Right atrium auricular region (tissue), 2 donors: ENCODE measurements at regions not wholly inside any gene's neighbourhood (a gene's known extent, or its start where the extent isn't known, plus 50 kb on each side); places are given as distances from the start of the nearest gene placed in this dataset.

Experiments used
- DNase-seq: peaks from one replicate; pipeline ENCODE4 v3.0.0-alpha.2; 2019; ENCODE audit warnings: low spot score
- H3K27ac ChIP-seq, 2 donors: fragments of 200-600 bp; sonication (generic); 1 replicate in 1 of 2; 2 replicates in 1 of 2; pipeline ENCODE4 v1.5.1; 2016 to 2019
- H3K27me3 ChIP-seq, 2 donors: fragments of 200-600 bp; sonication (generic); one replicate each; pipeline versions ENCODE4 v1.5.1 to v1.6.0; 2017 to 2019
- H3K36me3 ChIP-seq: fragments of 200-600 bp; sonication (generic); one replicate; pipeline ENCODE4 v1.5.1; 2016
- H3K4me1 ChIP-seq, 2 donors: fragments of 200-600 bp; sonication (generic); one replicate each; pipeline versions ENCODE4 v1.5.1 to v1.6.0; 2017 to 2019
- H3K4me3 ChIP-seq, 2 donors: fragments of 200-600 bp; sonication (generic); 1 replicate in 1 of 2; 2 replicates in 1 of 2; pipeline ENCODE4 v1.5.1; 2017 to 2019; ENCODE audit warnings: mild to moderate bottlenecking in 1 of 2, moderate library complexity in 1 of 2
- H3K9me3 ChIP-seq, 2 donors: fragments of 200-600 bp; sonication (generic); one replicate each; pipeline ENCODE4 v1.5.1; 2019
- TF ChIP-seq, protein P1 (sequence below), 2 donors: fragments of 200-600 bp; sonication (generic); IDR thresholded peaks; one replicate each; pipeline ENCODE4 v1.5.1; 2019; ENCODE audit warnings: antibody characterized with exemption in 2 of 2

DNA sequence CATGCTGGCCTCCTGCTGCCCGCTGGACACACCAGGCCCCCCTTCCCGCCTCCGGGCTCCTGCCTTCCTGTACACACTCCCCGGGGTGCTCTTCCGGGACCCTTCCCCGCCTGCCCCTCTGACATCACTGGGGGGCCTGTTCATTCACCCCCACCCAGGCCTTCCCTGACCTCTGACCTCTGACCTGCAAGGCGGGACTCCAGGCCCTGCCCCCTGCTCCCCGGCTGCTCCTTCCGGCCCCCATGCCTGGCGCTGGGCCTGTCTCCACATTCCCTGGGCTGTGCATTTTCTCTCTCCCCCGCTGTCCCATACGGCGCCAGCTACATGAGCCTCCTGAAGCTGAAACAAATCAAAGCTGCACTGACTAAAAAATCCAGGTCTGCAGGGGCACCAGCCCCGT lies 71.6 kb upstream of the GATA5 start:
- peak overlapping the region in 1 of 2 donors; percentile 6 for H3K27ac ChIP-seq
- H3K4me1 ChIP-seq: peaks cover 0 to 36% of the 10 kb centered on the region in 2 donors

DNA sequence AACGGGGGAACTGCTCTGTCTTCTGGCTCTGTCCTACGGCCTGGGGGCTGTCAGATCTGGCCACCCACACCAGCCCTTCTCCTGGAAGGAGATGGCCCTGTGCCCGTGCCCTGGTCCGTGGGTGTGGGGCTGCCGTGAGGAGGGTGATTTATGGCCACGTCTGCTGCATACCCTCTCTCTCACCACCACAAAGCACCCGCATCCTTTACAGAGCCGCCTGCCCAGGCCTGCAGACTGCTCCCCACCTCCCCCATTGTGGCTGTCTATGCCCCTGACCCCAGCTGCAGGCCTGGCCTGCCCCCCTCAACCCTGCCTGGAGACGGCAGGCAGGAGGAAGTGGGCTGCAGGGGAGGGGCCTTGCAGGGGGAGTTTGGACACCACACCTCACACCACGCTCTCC lies 72.7 kb upstream of the GATA5 start:
- peaks cover 26% of the 10 kb centered on the region for H3K36me3 ChIP-seq
- H3K9me3 ChIP-seq: no peaks in the 10 kb centered on the region
- no peak overlapping the region for H3K4me3 ChIP-seq
- peaks cover 0 to 36% of the 10 kb centered on the region in 2 donors for H3K4me1 ChIP-seq
- DNase-seq: no peak
- TF ChIP-seq, protein P1, sequence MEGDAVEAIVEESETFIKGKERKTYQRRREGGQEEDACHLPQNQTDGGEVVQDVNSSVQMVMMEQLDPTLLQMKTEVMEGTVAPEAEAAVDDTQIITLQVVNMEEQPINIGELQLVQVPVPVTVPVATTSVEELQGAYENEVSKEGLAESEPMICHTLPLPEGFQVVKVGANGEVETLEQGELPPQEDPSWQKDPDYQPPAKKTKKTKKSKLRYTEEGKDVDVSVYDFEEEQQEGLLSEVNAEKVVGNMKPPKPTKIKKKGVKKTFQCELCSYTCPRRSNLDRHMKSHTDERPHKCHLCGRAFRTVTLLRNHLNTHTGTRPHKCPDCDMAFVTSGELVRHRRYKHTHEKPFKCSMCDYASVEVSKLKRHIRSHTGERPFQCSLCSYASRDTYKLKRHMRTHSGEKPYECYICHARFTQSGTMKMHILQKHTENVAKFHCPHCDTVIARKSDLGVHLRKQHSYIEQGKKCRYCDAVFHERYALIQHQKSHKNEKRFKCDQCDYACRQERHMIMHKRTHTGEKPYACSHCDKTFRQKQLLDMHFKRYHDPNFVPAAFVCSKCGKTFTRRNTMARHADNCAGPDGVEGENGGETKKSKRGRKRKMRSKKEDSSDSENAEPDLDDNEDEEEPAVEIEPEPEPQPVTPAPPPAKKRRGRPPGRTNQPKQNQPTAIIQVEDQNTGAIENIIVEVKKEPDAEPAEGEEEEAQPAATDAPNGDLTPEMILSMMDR (IDR thresholded peaks at IDR 0.05): no peak
- no peaks in the 10 kb centered on the region for H3K27me3 ChIP-seq
- H3K27ac ChIP-seq: peak overlapping the region; percentile 91 to 92

More for the DNA sequence above, 71.6 kb upstream of the GATA5 start:
- no peaks in the 10 kb centered on the region for H3K27me3 ChIP-seq
- no peak for DNase-seq
- H3K4me3 ChIP-seq: no peak overlapping the region
- H3K9me3 ChIP-seq: no peaks in the 10 kb centered on the region
- peaks cover 15% of the 10 kb centered on the region for H3K36me3 ChIP-seq
- TF ChIP-seq, protein P1 (IDR thresholded peaks at IDR 0.05): no peak

DNA sequence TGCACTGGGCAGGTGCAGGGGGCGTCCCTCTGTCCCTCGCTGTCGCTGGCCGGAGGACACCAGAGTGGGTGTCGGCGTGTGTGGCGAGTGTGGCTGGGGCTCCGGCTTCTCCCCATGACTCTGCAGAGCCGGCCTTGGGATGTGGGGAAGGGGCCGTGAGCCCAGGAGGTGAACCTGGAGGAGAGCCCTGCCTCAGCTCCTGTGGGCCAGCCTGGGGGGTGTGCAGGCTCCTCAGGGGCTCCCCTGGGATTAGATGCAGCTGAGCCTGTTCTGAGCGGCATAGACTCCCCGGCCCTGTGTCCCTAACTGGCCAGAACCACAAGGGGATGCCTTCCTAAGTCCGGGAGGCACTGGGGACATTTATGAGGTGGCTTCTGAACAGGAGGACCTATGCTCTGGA lies 73.2 kb upstream of the GATA5 start:
- no peaks in the 10 kb centered on the region for H3K27me3 ChIP-seq
- TF ChIP-seq, protein P1 (IDR thresholded peaks at IDR 0.05): no peak
- H3K4me1 ChIP-seq: peaks cover 0 to 36% of the 10 kb centered on the region in 2 donors
- DNase-seq: no peak
- H3K9me3 ChIP-seq: no peaks in the 10 kb centered on the region
- H3K4me3 ChIP-seq: peak overlapping the region in 1 of 2 donors; percentile 72
- H3K36me3 ChIP-seq: peaks cover 32% of the 10 kb centered on the region
- peak overlapping the region; percentile 91 to 92 for H3K27ac ChIP-seq

DNA sequence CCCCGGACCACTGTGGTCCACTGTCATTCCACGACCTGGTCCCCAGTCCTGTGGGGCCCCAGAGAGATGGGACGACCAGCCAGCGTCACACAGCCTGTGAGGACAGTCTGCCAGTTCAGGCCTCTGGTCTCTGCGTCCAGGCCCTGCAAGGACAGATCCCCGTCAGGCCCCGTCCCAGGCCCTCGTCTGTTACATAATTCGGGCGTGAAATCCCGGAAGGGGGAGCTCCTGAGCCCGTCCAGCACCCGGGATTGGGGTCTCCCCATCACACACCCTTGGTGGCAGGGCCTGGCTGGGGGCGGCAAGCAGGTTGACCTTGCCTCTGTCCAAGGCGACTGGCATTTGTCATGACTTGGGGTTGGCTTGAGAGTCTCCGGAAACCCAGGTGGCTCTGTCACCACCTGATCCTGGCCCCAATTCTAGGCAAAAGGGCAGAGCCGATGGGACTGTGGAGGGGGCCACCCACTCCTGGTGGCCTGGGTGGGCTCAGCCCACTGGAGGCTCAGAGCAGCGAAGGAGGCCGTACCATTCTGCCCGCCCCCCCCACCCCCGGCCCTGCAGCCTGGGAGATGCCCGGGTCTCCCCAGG lies 73.8 kb upstream of the GATA5 start:
- H3K4me1 ChIP-seq: peaks cover 0 to 36% of the 10 kb centered on the region in 2 donors
- no peak for DNase-seq
- TF ChIP-seq, protein P1 (IDR thresholded peaks at IDR 0.05): peak in 1 of 2 donors; percentile 21
- no peaks in the 10 kb centered on the region for H3K9me3 ChIP-seq
- peak overlapping the region; percentile 91 to 92 for H3K27ac ChIP-seq
- H3K36me3 ChIP-seq: peaks cover 37% of the 10 kb centered on the region
- H3K27me3 ChIP-seq: no peaks in the 10 kb centered on the region
- peak overlapping the region in 1 of 2 donors; percentile 72 for H3K4me3 ChIP-seq

DNA sequence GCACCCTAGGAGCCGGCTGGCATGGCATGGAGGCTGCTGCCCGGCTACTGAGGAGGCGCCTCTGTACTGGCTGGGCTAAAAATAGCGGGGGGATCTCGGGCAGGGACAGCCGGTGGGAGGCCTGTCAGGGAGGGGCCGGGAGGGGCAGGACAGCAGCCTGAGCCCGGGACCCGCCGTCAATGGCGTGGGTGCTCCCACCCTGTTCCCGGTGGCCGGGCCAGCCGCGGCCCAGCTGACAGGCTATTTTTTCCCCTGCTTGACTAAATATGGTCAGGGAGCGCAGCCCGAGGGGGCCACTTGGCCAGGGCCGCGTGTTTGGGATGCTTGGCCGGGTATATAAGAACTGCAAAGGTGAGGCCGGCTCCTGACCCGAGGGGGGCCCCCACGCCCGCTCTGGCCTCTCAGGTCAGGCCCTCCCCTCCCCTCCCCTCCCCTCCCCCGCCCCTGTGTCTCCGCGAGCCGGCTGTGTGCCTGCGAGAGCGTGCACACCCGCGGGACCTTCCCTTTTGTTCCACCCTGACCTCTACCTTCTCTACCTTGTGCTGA lies 74.4 kb upstream of the GATA5 start:
- TF ChIP-seq, protein P1 (IDR thresholded peaks at IDR 0.05): no peak
- H3K27ac ChIP-seq: peak overlapping the region; percentile 91 to 92
- no peaks in the 10 kb centered on the region for H3K9me3 ChIP-seq
- H3K36me3 ChIP-seq: peaks cover 42% of the 10 kb centered on the region
- peak overlapping the region; percentile 63 to 72 for H3K4me3 ChIP-seq
- peaks cover 0 to 40% of the 10 kb centered on the region in 2 donors for H3K4me1 ChIP-seq
- no peaks in the 10 kb centered on the region for H3K27me3 ChIP-seq
- DNase-seq: peak; percentile 75
